ENCODE measurements at regions not wholly inside any gene's neighbourhood (a gene's known extent, or its start where the extent isn't known, plus 50 kb on each side); places are given as distances from the start of the nearest gene placed in this dataset.

DNA sequence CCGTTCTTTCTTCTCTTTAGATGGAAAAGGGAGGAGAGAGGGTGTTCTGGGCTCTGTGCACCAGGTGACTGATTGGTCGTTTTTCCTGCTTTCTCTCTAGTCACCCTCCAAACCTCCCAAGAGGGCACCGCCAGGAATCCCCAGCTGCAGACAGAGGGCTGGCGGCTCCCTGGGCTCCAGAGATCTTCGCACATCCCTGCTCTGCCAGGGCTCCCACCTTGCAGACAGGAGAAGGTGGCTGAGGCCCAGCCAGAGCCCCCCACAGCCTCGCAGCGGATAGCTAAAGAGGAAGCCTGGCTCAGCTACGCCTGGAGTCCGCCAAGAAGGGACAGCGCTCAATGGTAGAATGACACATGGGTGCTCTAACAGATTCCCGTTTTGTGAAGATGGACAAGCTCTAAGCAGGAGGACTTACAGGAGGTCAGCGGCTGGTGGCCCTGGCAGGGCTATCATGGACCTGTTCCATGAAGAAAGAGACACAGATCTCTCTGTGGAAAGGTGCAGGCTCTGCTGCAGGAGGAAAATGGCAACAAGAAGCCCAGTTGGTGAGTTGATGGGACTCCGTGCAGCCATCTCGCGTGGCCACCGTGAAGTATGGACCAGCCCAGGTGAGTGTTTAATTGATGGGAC, 976.9 kb downstream of the BRD1 start:
- TF ChIP-seq, protein P1, sequence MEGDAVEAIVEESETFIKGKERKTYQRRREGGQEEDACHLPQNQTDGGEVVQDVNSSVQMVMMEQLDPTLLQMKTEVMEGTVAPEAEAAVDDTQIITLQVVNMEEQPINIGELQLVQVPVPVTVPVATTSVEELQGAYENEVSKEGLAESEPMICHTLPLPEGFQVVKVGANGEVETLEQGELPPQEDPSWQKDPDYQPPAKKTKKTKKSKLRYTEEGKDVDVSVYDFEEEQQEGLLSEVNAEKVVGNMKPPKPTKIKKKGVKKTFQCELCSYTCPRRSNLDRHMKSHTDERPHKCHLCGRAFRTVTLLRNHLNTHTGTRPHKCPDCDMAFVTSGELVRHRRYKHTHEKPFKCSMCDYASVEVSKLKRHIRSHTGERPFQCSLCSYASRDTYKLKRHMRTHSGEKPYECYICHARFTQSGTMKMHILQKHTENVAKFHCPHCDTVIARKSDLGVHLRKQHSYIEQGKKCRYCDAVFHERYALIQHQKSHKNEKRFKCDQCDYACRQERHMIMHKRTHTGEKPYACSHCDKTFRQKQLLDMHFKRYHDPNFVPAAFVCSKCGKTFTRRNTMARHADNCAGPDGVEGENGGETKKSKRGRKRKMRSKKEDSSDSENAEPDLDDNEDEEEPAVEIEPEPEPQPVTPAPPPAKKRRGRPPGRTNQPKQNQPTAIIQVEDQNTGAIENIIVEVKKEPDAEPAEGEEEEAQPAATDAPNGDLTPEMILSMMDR (IDR thresholded peaks at IDR 0.05; ENCODE audit: insufficient read depth, low read length) = no peak
- TF ChIP-seq, protein P2, sequence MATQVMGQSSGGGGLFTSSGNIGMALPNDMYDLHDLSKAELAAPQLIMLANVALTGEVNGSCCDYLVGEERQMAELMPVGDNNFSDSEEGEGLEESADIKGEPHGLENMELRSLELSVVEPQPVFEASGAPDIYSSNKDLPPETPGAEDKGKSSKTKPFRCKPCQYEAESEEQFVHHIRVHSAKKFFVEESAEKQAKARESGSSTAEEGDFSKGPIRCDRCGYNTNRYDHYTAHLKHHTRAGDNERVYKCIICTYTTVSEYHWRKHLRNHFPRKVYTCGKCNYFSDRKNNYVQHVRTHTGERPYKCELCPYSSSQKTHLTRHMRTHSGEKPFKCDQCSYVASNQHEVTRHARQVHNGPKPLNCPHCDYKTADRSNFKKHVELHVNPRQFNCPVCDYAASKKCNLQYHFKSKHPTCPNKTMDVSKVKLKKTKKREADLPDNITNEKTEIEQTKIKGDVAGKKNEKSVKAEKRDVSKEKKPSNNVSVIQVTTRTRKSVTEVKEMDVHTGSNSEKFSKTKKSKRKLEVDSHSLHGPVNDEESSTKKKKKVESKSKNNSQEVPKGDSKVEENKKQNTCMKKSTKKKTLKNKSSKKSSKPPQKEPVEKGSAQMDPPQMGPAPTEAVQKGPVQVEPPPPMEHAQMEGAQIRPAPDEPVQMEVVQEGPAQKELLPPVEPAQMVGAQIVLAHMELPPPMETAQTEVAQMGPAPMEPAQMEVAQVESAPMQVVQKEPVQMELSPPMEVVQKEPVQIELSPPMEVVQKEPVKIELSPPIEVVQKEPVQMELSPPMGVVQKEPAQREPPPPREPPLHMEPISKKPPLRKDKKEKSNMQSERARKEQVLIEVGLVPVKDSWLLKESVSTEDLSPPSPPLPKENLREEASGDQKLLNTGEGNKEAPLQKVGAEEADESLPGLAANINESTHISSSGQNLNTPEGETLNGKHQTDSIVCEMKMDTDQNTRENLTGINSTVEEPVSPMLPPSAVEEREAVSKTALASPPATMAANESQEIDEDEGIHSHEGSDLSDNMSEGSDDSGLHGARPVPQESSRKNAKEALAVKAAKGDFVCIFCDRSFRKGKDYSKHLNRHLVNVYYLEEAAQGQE (IDR thresholded peaks at IDR 0.05; ENCODE audit: insufficient replicate concordance, low read depth) = no peak
- TF ChIP-seq GABPA (IDR thresholded peaks at IDR 0.05; ENCODE audit: low read depth) = no peak

Measured in HL-60 (cell line).